ENCODE measurements at regions not wholly inside any gene's neighbourhood (a gene's known extent, or its start where the extent isn't known, plus 50 kb on each side); places are given as distances from the start of the nearest gene placed in this dataset.

GRCh38 chr1:217238945-217239344, 391.9 kb downstream of the GPATCH2 start:
- TF ChIP-seq CREB5 (CRISPR knock-in tag; IDR thresholded peaks at IDR 0.05; ENCODE audit: low read depth), result no peak
- TF ChIP-seq OSR1 (CRISPR knock-in tag; IDR thresholded peaks at IDR 0.05), result no peak
- no peak for TF ChIP-seq ESRRG (CRISPR knock-in tag; IDR thresholded peaks at IDR 0.05)
- TF ChIP-seq ZFP30 (CRISPR knock-in tag; IDR thresholded peaks at IDR 0.05), result no peak
- no peak for TF ChIP-seq SNAI2 (CRISPR knock-in tag; IDR thresholded peaks at IDR 0.05)
- TF ChIP-seq CSRNP3 (CRISPR knock-in tag; IDR thresholded peaks at IDR 0.05), result no peak
- TF ChIP-seq ZC3H10 (CRISPR knock-in tag; IDR thresholded peaks at IDR 0.05), result no peak
- no peak for TF ChIP-seq POU6F1 (CRISPR knock-in tag; IDR thresholded peaks at IDR 0.05; ENCODE audit: borderline replicate concordance, low read depth)
- no peak for TF ChIP-seq CSDC2 (CRISPR knock-in tag; IDR thresholded peaks at IDR 0.05)
- no peak for TF ChIP-seq TCF4 (CRISPR knock-in tag; IDR thresholded peaks at IDR 0.05; ENCODE audit: borderline replicate concordance)
- TF ChIP-seq ARNTL (CRISPR knock-in tag; IDR thresholded peaks at IDR 0.05; ENCODE audit: borderline replicate concordance, low read depth), result no peak
- TF ChIP-seq RARB (CRISPR knock-in tag; IDR thresholded peaks at IDR 0.05), result no peak
- TF ChIP-seq ZNF8 (CRISPR knock-in tag; IDR thresholded peaks at IDR 0.05), result no peak
- ATAC-seq, result no peak

- no peak for TF ChIP-seq ARNTL (CRISPR knock-in tag; IDR thresholded peaks at IDR 0.05; ENCODE audit: borderline replicate concordance, low read depth)
- no peak for TF ChIP-seq BACH2 (CRISPR knock-in tag; IDR thresholded peaks at IDR 0.05; ENCODE audit: borderline replicate concordance)
- no peak for TF ChIP-seq ZNF70 (CRISPR knock-in tag; IDR thresholded peaks at IDR 0.05)
- no peak for TF ChIP-seq ZC3H10 (CRISPR knock-in tag; IDR thresholded peaks at IDR 0.05)
- no peak for TF ChIP-seq ZFP3 (CRISPR knock-in tag; IDR thresholded peaks at IDR 0.05)
- no peak for TF ChIP-seq OSR1 (CRISPR knock-in tag; IDR thresholded peaks at IDR 0.05)
- TF ChIP-seq RARB (CRISPR knock-in tag; IDR thresholded peaks at IDR 0.05), result no peak
- TF ChIP-seq ESRRG (CRISPR knock-in tag; IDR thresholded peaks at IDR 0.05), result no peak
- no peak for TF ChIP-seq PPARA (CRISPR knock-in tag; IDR thresholded peaks at IDR 0.05; ENCODE audit: borderline replicate concordance)
- no peak for TF ChIP-seq TSHZ2 (CRISPR knock-in tag; IDR thresholded peaks at IDR 0.05)
- TF ChIP-seq SNAI2 (CRISPR knock-in tag; IDR thresholded peaks at IDR 0.05), result no peak
- no peak for TF ChIP-seq CREB5 (CRISPR knock-in tag; IDR thresholded peaks at IDR 0.05; ENCODE audit: low read depth)
- no peak for TF ChIP-seq TCF4 (CRISPR knock-in tag; IDR thresholded peaks at IDR 0.05; ENCODE audit: borderline replicate concordance)
- no peak for ATAC-seq
Observed at GRCh38 chr1:217230412-217230811, 400.5 kb downstream of the GPATCH2 start.

- no peak for ATAC-seq
- TF ChIP-seq ZNF8 (CRISPR knock-in tag; IDR thresholded peaks at IDR 0.05), result no peak
- TF ChIP-seq GLIS3 (CRISPR knock-in tag; IDR thresholded peaks at IDR 0.05), result no peak
- TF ChIP-seq ZC3H10 (CRISPR knock-in tag; IDR thresholded peaks at IDR 0.05), result no peak
- no peak for TF ChIP-seq CSRNP3 (CRISPR knock-in tag; IDR thresholded peaks at IDR 0.05)
- no peak for TF ChIP-seq ZNF565 (CRISPR knock-in tag; conservative IDR thresholded peaks at IDR 0.05; ENCODE audit: low read depth)
- no peak for TF ChIP-seq SNAI2 (CRISPR knock-in tag; IDR thresholded peaks at IDR 0.05)
- no peak for TF ChIP-seq ARNTL (CRISPR knock-in tag; IDR thresholded peaks at IDR 0.05; ENCODE audit: borderline replicate concordance, low read depth)
- TF ChIP-seq PPARA (CRISPR knock-in tag; IDR thresholded peaks at IDR 0.05; ENCODE audit: borderline replicate concordance), result no peak
- TF ChIP-seq POU6F1 (CRISPR knock-in tag; IDR thresholded peaks at IDR 0.05; ENCODE audit: borderline replicate concordance, low read depth), result no peak
- no peak for TF ChIP-seq ZFP30 (CRISPR knock-in tag; IDR thresholded peaks at IDR 0.05)
- no peak for TF ChIP-seq TSHZ2 (CRISPR knock-in tag; IDR thresholded peaks at IDR 0.05)
- no peak for TF ChIP-seq BACH2 (CRISPR knock-in tag; IDR thresholded peaks at IDR 0.05; ENCODE audit: borderline replicate concordance)
- no peak for TF ChIP-seq TCF4 (CRISPR knock-in tag; IDR thresholded peaks at IDR 0.05; ENCODE audit: borderline replicate concordance)
Observed at GRCh38 chr1:217228689-217229088, 402.2 kb downstream of the GPATCH2 start.

Data from SK-N-SH treated with all-trans-retinoic acid at 6 μM for 48 hours (cell line).